GM18508 (cell line): ENCODE measurements at regions not wholly inside any gene's neighbourhood (a gene's known extent, or its start where the extent isn't known, plus 50 kb on each side); places are given as distances from the start of the nearest gene placed in this dataset.
A peak's percentile ranks its signal among the peaks of the same experiment; 100 is the strongest.

Experiments
- ATAC-seq: cut with Tn5 transposase; IDR thresholded peaks from one replicate; pipeline ENCODE4 v1.9.1; 2021; ENCODE audit warnings: moderate number of reproducible peaks; ENCODE audit not compliant: insufficient read depth, unreplicated experiment

DNA sequence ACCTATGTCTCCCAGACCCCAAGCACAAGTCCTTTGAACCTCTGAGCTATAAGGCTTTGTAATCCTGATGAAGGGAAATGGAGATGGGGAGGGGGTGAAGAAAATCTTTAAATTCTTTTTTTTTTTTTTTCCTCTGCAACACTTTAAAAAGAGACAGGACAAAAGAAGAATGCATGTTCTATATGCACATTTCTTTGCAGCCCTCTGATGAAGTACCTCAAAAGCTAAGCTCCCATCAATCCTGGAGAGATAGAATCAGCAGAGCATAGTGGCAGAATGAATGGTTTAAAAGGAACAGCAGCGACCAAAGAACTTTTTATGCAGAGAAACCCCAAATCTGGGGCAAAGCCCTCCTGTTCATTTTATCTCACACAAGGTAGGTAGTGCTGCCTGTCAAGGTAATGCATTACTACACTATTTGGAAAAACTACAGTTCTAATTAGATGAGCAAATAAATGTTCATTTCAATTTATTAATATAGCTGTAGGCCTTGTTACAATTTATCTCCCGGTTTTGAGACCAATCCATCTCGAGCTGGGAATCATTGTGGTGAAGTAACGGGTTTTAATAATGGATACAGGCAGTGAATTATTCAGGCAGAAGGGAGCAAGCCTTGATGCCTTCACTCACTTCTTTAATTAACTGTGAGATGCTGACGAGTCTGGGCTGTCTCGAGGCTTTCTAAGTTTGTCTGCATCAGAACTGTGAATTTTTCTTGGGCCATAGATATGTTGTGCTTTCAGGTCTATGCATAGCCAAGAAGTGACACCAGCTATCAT is 173.5 kb upstream of the ZNF608 start:
- no peak for ATAC-seq

DNA sequence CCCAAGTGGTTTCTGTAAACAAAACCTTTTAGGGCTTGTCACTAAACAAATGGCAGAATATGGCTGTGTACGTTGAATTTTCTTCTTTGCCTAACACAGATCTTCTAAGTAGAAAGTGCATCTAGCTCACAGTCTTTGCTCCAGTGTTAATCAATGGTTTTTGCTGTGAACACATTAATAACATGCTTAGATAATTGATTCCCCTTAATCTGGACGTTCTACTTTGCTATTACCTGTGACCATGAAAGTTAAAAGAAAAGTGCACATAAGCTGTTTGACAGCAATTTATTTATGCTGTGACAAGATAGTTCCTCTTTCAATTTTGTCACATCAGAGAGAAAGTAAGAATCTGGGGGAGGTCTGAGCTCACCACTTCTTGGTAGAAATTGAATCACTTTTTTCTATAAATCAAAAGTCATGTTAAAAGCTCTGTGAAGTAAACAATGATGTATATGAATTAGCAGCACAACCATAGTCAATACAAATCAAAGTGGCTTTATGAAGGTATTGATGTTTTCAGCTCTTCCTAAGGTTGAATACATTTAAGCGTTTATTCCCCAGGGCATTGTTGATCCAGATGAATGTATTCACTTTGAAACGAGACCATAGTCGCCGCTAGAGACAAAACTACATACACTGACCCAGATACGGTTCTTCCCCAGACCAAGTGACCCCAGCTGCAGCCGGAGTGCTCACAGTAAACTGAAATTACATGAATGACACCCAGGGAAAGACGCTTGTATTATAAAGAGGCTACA is 174.6 kb upstream of the ZNF608 start:
- ATAC-seq: peak; percentile 86

DNA sequence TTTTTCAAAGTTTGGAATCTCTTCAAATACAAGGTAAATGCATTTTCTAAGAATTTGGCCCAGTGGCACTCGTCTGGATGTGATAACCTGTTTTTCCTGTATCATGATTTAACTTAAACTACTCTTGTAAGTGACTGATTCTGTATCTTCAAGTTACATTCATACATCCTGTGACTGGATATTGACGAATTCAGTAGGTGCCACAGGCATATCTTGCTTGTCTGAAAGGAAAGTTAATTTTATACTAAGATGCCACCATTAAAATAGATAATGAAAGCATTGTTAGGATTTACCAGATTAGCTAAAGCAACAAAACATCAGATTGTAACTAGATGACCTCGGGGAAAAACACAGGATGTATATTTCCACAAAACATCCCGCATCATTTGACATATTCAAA is 175.3 kb upstream of the ZNF608 start:
- peak; percentile 20 for ATAC-seq

- no peak for ATAC-seq
Measured at GRCh38 chr5:124922255-124922975, 176.0 kb upstream of the ZNF608 start.

DNA sequence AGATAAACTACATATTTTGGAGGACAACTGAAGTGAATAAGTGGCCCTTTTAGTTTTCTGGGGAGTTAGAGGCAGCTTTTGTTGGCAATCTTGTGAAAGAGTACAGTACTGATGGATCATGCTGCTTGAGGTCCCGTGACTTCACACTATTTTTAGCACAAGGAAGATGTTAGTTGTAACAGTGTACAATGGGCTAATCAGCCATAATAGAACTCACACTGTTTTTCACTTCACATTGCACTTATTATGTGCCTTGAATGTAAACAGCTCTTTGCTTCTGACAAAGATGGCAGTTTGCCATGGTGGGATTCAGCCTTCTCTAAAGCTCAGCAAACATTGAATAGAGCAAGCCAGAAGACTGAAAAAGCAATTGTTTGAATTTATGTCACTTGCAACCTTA is 176.7 kb upstream of the ZNF608 start:
- no peak for ATAC-seq

DNA sequence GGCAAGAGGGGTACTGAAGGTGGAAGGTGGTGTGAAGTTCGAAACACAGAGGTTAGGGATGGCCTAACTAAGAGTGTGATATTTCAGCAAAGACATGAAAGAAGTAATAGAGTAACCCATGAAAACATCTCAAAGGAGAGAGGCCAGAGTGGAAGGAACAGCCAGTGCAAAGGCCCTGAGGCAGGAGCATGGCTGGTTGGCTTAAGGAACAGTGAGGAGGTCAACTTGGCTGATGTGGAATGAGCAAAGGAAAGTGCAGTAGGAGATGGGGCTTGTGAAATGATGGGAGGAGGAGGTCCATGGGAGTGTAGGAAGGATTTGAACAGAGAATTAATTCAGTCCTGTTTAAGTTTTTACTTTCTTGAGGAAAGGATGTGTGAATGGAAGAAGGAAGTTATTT is 178.3 kb upstream of the ZNF608 start:
- ATAC-seq: no peak

- ATAC-seq: no peak
Measured at GRCh38 chr5:124927735-124928134, 181.3 kb upstream of the ZNF608 start.

DNA sequence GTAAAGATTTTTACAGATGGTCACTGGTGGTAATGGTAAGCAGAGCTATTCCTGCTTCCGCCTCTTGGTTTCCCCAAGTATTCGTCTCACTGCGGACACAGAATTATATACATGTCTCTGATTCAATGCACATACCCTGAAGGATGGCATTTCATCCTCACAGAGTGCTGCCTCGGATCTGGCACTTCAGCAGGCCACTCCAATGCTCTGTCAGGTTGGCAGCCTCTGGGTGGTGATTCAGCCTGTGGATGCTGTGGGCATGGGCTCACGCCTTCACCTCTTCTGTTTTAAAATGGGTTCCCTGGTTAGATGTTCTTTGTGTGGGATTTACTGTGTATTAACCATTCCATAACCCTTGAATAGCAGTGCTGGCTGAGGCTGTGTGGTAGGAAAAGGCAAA is 182.6 kb upstream of the ZNF608 start:
- no peak for ATAC-seq

GRCh38 chr5:124932791-124933600 is 186.6 kb upstream of the ZNF608 start:
- no peak for ATAC-seq

GRCh38 chr5:124935065-124935464 is 188.6 kb upstream of the ZNF608 start:
- peak; percentile 73 for ATAC-seq

DNA sequence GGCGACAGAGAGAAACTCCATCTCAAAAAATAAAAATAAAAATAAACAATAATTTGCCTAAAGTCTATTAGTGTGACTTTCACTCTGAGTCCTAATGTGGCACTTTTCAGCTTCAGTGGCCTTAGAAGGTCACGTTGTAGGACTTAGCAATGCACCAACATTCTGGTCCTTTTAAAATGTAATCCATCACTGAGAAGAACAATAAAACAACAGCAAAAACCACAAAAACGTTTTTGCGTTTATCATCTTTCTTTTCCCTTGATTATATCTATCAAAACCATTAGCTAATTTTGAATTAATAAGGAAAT is 190.1 kb upstream of the ZNF608 start:
- peak; percentile 31 for ATAC-seq

DNA sequence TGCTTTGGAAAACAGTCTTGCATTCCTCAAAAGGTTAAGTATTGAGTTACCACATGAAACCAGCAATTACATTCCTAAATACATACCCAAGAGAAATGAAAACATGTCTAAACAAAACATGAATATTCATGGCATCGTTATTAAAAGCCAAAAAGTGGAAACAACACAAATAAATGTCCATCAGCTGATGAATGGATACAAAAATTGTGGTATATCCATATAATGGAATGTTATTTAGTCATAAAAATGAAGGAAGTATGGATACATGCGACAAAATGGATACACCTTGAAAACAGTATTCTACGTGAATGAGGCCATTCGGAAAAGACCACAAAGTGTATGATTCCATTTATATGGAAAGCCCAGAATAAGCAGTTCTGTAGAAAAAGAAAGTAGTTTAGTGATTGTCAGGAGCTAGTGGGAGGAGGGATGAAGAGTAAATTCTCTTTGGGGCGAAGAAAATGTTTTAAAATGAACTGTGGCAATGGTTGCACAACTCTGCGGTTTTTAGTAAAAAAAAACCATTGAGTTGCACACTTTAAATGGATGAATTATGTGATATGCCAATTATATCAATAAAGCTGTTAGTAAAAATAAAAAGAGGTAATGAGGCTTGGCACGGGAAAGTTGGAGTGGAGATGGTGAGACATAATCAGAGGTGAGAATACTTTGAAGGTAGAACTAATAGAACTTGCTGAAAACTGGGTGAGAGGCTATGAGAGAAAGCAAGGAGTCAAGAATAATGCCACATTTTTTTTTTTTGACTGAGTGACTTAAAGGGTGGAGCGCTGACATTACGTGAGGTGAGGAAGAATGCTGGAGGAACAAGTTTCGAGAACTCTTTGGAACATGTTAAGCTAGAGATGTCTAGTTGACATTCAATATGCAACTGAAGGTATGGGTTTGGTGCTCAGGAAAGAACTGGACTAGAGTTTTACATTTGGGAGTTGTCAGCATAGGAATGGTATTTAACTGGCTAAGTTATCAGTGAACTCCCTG is 194.9 kb upstream of the ZNF608 start:
- no peak for ATAC-seq

GRCh38 chr5:124948062-124948753 is 201.8 kb upstream of the ZNF608 start:
- ATAC-seq: no peak

- no peak for ATAC-seq
Measured at GRCh38 chr5:124948754-124949275, 202.4 kb upstream of the ZNF608 start.

- ATAC-seq: no peak
Measured at GRCh38 chr5:124949862-124950261, 203.4 kb upstream of the ZNF608 start.

DNA sequence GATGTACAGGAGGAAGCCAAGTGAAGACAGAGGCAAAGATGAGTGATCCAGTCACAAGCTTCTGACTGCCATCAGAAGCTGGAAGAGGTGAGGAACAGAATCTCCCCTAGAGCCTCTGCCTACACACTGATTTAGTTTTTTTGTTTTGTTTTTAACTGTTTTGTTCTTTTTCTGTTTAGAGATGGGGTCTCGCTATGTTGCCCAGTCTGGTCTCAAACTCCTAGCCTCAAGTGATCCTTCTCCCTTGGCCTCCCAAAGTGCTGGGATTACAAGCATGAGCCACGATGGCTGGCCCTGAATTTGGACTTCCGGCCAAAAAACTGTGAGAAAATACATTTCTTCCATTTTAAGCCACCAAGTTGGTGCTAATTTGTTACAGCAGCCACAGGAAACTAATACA is 204.7 kb upstream of the ZNF608 start:
- ATAC-seq: no peak

DNA sequence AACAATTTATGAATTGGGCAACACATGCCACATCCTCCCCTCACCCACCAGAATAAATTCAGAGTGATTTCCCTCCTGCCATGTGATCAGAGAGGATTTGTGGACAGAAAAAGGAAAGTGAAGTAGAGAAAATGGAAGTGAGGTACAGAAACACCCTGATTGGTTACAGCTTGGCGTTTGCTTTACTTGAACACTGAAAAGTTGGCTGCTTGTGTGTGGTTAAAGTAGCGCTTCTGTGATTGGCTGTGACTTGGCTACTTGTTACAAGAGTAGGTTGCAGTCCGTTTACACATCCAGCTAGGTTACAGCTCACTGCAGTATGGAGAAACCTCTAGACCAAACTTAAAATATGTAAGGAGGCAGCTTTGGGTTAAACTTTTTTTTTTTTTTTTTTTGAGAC is 205.2 kb upstream of the ZNF608 start:
- ATAC-seq: peak; percentile 56

GRCh38 chr5:124952079-124952478 is 205.6 kb upstream of the ZNF608 start:
- ATAC-seq: peak; percentile 87
